ENCODE measurements at regions not wholly inside any gene's neighbourhood (a gene's known extent, or its start where the extent isn't known, plus 50 kb on each side); places are given as distances from the start of the nearest gene placed in this dataset.

- intact Hi-C loops (cut with micrococcal nuclease), result no loop called here
- no peaks in the 10 kb centered on the region for H3K27me3 Mint-ChIP-seq
- no peak overlapping the region for H3K4me3 ChIP-seq (ENCODE audit: low read length in 2 of 2)
- H3K27ac ChIP-seq (ENCODE audit: low read depth, low read length), result no peak overlapping the region
- no peaks in the 10 kb centered on the region for H3K27me3 ChIP-seq (ENCODE audit: insufficient read depth, low read length)
- H3K4me1 ChIP-seq (ENCODE audit: insufficient read depth, low read length), result peaks cover 40% of the 10 kb centered on the region
- no peak for DNase-seq
- peaks cover 22 to 52% (median 34%) of the 10 kb centered on the region in 4 donors for H3K4me1 Mint-ChIP-seq
- H3K27ac Mint-ChIP-seq, result peak overlapping the region in 2 of 7 donors; percentile 37 to 77
- H3K9me3 ChIP-seq (ENCODE audit: control insufficient read depth in 1 of 2, low read length in 2 of 2), result no peaks in the 10 kb centered on the region
- H3K36me3 ChIP-seq (ENCODE audit: insufficient read depth, low read length), result no peaks in the 10 kb centered on the region
- H3K9me3 Mint-ChIP-seq, result peaks cover 0 to 2% (median 0%) of the 10 kb centered on the region in 8 donors
- POLR2A ChIA-PET (ENCODE audit: partially characterized antibody), result interaction anchor here (0.9 kb wide), 1 partner anchor 23 kb away, joined by 3 read pairs; no protein-coding TSS in a partner anchor
- CTCF ChIA-PET (ENCODE audit: partially characterized antibody), result interaction anchor here (1.4 to 1.5 kb wide), 2 partner anchors 9 to 83 kb away, joined by 4 to 9 read pairs; no protein-coding TSS in a partner anchor
- no peak overlapping the region for H3K4me3 Mint-ChIP-seq
- H3K36me3 Mint-ChIP-seq, result peaks cover 0 to 5% of the 10 kb centered on the region in 2 donors
Observed at GRCh38 chr21:28828021-28828420, 164.7 kb downstream of the LTN1 start.

GRCh38 chr21:28827422-28827821 is 165.3 kb downstream of the LTN1 start:
- Mint-ChIP-seq H3K36me3 (peaks cover 0 to 5% of the 10 kb centered on the region in 2 donors), H3K9me3 (peaks cover 0 to 2% (median 0%) of the 10 kb centered on the region in 8 donors), H3K27ac (peak overlapping the region in 1 of 7 donors; percentile 2), H3K4me3 (no peak overlapping the region), H3K27me3 (no peaks in the 10 kb centered on the region), H3K4me1 (peaks cover 16 to 46% (median 29%) of the 10 kb centered on the region in 4 donors)
- H3K9me3 ChIP-seq (ENCODE audit: control insufficient read depth in 1 of 2, low read length in 2 of 2), result no peaks in the 10 kb centered on the region
- no peaks in the 10 kb centered on the region for H3K36me3 ChIP-seq (ENCODE audit: insufficient read depth, low read length)
- CTCF ChIA-PET (ENCODE audit: partially characterized antibody), result interaction anchor here (1.4 kb wide), 1 partner anchor 9 kb away, joined by 4 read pairs; no protein-coding TSS in a partner anchor
- H3K27me3 ChIP-seq (ENCODE audit: insufficient read depth, low read length), result no peaks in the 10 kb centered on the region
- intact Hi-C loops (cut with micrococcal nuclease), result no loop called here
- peaks cover 34% of the 10 kb centered on the region for H3K4me1 ChIP-seq (ENCODE audit: insufficient read depth, low read length)
- POLR2A ChIA-PET (ENCODE audit: partially characterized antibody), result interaction anchor here (0.6 kb wide), 1 partner anchor 106 kb away, joined by 4 read pairs; no protein-coding TSS in a partner anchor
- H3K4me3 ChIP-seq (ENCODE audit: low read length in 2 of 2), result no peak overlapping the region
- H3K27ac ChIP-seq (ENCODE audit: low read depth, low read length), result no peak overlapping the region
- no peak for DNase-seq

- H3K9me3 ChIP-seq (ENCODE audit: control insufficient read depth in 1 of 2, low read length in 2 of 2), result no peaks in the 10 kb centered on the region
- Mint-ChIP-seq H3K4me1 (peaks cover 11 to 40% (median 23%) of the 10 kb centered on the region in 4 donors), H3K36me3 (peaks cover 0 to 5% of the 10 kb centered on the region in 2 donors), H3K27ac (no peak overlapping the region), H3K9me3 (peaks cover 0 to 2% (median 0%) of the 10 kb centered on the region in 8 donors), H3K4me3 (no peak overlapping the region), H3K27me3 (no peaks in the 10 kb centered on the region)
- intact Hi-C loops (cut with micrococcal nuclease), result no loop called here
- no peak overlapping the region for H3K27ac ChIP-seq (ENCODE audit: low read depth, low read length)
- ChIA-PET CTCF (ENCODE audit: partially characterized antibody) (interaction anchor here (1.4 kb wide), 1 partner anchor 8 kb away, joined by 4 read pairs; no protein-coding TSS in a partner anchor), POLR2A (ENCODE audit: partially characterized antibody) (no interaction called here)
- no peaks in the 10 kb centered on the region for H3K27me3 ChIP-seq (ENCODE audit: insufficient read depth, low read length)
- H3K4me1 ChIP-seq (ENCODE audit: insufficient read depth, low read length), result peaks cover 26% of the 10 kb centered on the region
- no peak overlapping the region for H3K4me3 ChIP-seq (ENCODE audit: low read length in 2 of 2)
- DNase-seq, result no peak
- H3K36me3 ChIP-seq (ENCODE audit: insufficient read depth, low read length), result no peaks in the 10 kb centered on the region
Observed at GRCh38 chr21:28826569-28826968, 166.1 kb downstream of the LTN1 start.

GRCh38 chr21:28826021-28826420 is 166.7 kb downstream of the LTN1 start:
- H3K36me3 Mint-ChIP-seq, result peaks cover 0 to 11% of the 10 kb centered on the region in 2 donors
- Histone ChIP-seq H3K36me3 (ENCODE audit: insufficient read depth, low read length) (no peaks in the 10 kb centered on the region), H3K4me3 (ENCODE audit: low read length in 2 of 2) (no peak overlapping the region), H3K4me1 (ENCODE audit: insufficient read depth, low read length) (peaks cover 22% of the 10 kb centered on the region), H3K9me3 (ENCODE audit: control insufficient read depth in 1 of 2, low read length in 2 of 2) (no peaks in the 10 kb centered on the region), H3K27me3 (ENCODE audit: insufficient read depth, low read length) (no peaks in the 10 kb centered on the region), H3K27ac (ENCODE audit: low read depth, low read length) (no peak overlapping the region)
- H3K27me3 Mint-ChIP-seq, result no peaks in the 10 kb centered on the region
- intact Hi-C loops (cut with micrococcal nuclease), result no loop called here
- no peak overlapping the region for H3K27ac Mint-ChIP-seq
- DNase-seq, result no peak
- POLR2A ChIA-PET (ENCODE audit: partially characterized antibody), result no interaction called here
- peaks cover 11 to 36% (median 23%) of the 10 kb centered on the region in 4 donors for H3K4me1 Mint-ChIP-seq
- CTCF ChIA-PET (ENCODE audit: partially characterized antibody), result interaction anchor here (0.9 kb wide), 1 partner anchor 80 kb away, joined by 3 read pairs; no protein-coding TSS in a partner anchor
- no peak overlapping the region for H3K4me3 Mint-ChIP-seq
- H3K9me3 Mint-ChIP-seq, result peaks cover 0 to 2% (median 0%) of the 10 kb centered on the region in 8 donors

- POLR2A ChIA-PET (ENCODE audit: partially characterized antibody), result interaction anchor here (0.6 to 1.7 kb wide), 3 partner anchors 9 to 22 kb away, joined by 3 to 5 read pairs (median 3); no protein-coding TSS in a partner anchor
- Histone ChIP-seq H3K36me3 (ENCODE audit: insufficient read depth, low read length) (no peaks in the 10 kb centered on the region), H3K9me3 (ENCODE audit: control insufficient read depth in 1 of 2, low read length in 2 of 2) (no peaks in the 10 kb centered on the region), H3K27me3 (ENCODE audit: insufficient read depth, low read length) (no peaks in the 10 kb centered on the region), H3K4me1 (ENCODE audit: insufficient read depth, low read length) (peaks cover 9% of the 10 kb centered on the region), H3K4me3 (ENCODE audit: low read length in 2 of 2) (no peak overlapping the region), H3K27ac (ENCODE audit: low read depth, low read length) (no peak overlapping the region)
- Mint-ChIP-seq H3K27ac (no peak overlapping the region), H3K4me3 (no peak overlapping the region), H3K4me1 (peaks cover 4 to 16% (median 13%) of the 10 kb centered on the region in 4 donors), H3K36me3 (peaks cover 3 to 21% of the 10 kb centered on the region in 2 donors), H3K27me3 (no peaks in the 10 kb centered on the region), H3K9me3 (no peaks in the 10 kb centered on the region)
- CTCF ChIA-PET (ENCODE audit: partially characterized antibody), result no interaction called here
- intact Hi-C loops (cut with micrococcal nuclease), result no loop called here
- no peak for DNase-seq
Observed at GRCh38 chr21:28823429-28823828, 169.2 kb downstream of the LTN1 start.

GRCh38 chr21:28822486-28823335 is 170.0 kb downstream of the LTN1 start:
- intact Hi-C loops (cut with micrococcal nuclease), result no loop called here
- CTCF ChIA-PET (ENCODE audit: partially characterized antibody), result no interaction called here
- no peak overlapping the region for H3K4me3 ChIP-seq (ENCODE audit: low read length in 2 of 2)
- no peaks in the 10 kb centered on the region for H3K9me3 ChIP-seq (ENCODE audit: control insufficient read depth in 1 of 2, low read length in 2 of 2)
- H3K4me3 Mint-ChIP-seq, result no peak overlapping the region
- peaks cover 4 to 16% (median 13%) of the 10 kb centered on the region in 4 donors for H3K4me1 Mint-ChIP-seq
- H3K27me3 ChIP-seq (ENCODE audit: insufficient read depth, low read length), result no peaks in the 10 kb centered on the region
- POLR2A ChIA-PET (ENCODE audit: partially characterized antibody), result interaction anchor here (1.7 kb wide), 1 partner anchor 14 kb away, joined by 5 read pairs; no protein-coding TSS in a partner anchor
- H3K36me3 Mint-ChIP-seq, result peaks cover 4 to 26% of the 10 kb centered on the region in 2 donors
- no peaks in the 10 kb centered on the region for H3K36me3 ChIP-seq (ENCODE audit: insufficient read depth, low read length)
- H3K9me3 Mint-ChIP-seq, result no peaks in the 10 kb centered on the region
- DNase-seq, result no peak
- H3K27ac Mint-ChIP-seq, result no peak overlapping the region
- peaks cover 4% of the 10 kb centered on the region for H3K4me1 ChIP-seq (ENCODE audit: insufficient read depth, low read length)
- no peak overlapping the region for H3K27ac ChIP-seq (ENCODE audit: low read depth, low read length)
- H3K27me3 Mint-ChIP-seq, result no peaks in the 10 kb centered on the region

- peaks cover 0 to 10% (median 7%) of the 10 kb centered on the region in 4 donors for H3K4me1 Mint-ChIP-seq
- intact Hi-C loops (cut with micrococcal nuclease), result no loop called here
- no peaks in the 10 kb centered on the region for H3K9me3 Mint-ChIP-seq
- Histone ChIP-seq H3K36me3 (ENCODE audit: insufficient read depth, low read length) (no peaks in the 10 kb centered on the region), H3K4me3 (ENCODE audit: low read length in 2 of 2) (no peak overlapping the region), H3K9me3 (ENCODE audit: control insufficient read depth in 1 of 2, low read length in 2 of 2) (no peaks in the 10 kb centered on the region), H3K4me1 (ENCODE audit: insufficient read depth, low read length) (no peaks in the 10 kb centered on the region), H3K27me3 (ENCODE audit: insufficient read depth, low read length) (no peaks in the 10 kb centered on the region), H3K27ac (ENCODE audit: low read depth, low read length) (no peak overlapping the region)
- POLR2A ChIA-PET (ENCODE audit: partially characterized antibody), result no interaction called here
- no peak for DNase-seq
- no peak overlapping the region for H3K4me3 Mint-ChIP-seq
- peaks cover 8 to 27% of the 10 kb centered on the region in 2 donors for H3K36me3 Mint-ChIP-seq
- no peaks in the 10 kb centered on the region for H3K27me3 Mint-ChIP-seq
- CTCF ChIA-PET (ENCODE audit: partially characterized antibody), result no interaction called here
- H3K27ac Mint-ChIP-seq, result no peak overlapping the region
Observed at GRCh38 chr21:28822123-28822399, 170.6 kb downstream of the LTN1 start.

Data from CD4-positive, alpha-beta memory T cell (primary cell).